Medulla oblongata (tissue), 1 donor: ENCODE measurements at regions not wholly inside any gene's neighbourhood (a gene's known extent, or its start where the extent isn't known, plus 50 kb on each side); places are given as distances from the start of the nearest gene placed in this dataset.

Experiments
- DNase-seq: peaks from one replicate; pipeline ENCODE4 v3.0.0-alpha.2; 2015; ENCODE audit errors: extremely low spot score

DNA sequence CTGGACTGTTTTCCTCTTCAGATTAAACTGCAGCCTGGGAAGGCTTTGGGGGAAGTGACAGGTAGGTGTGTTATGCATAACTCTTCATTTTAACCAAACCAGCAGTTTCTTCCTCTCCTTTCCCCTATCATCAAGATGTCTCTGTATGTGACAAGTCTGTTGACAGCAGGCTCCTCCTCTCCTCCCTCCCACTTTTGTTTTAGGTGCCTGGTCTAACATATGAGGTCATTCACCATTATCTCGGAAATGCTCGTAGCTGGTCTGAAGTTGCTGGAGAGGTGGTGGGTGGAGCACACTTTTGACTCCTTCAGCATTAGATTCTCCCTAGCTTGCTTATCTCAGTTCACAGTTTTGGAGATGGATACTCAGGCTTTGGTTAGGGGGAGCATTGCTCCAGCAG, 571.0 kb upstream of the EEF2KMT start:
- DNase-seq: no peak

DNA sequence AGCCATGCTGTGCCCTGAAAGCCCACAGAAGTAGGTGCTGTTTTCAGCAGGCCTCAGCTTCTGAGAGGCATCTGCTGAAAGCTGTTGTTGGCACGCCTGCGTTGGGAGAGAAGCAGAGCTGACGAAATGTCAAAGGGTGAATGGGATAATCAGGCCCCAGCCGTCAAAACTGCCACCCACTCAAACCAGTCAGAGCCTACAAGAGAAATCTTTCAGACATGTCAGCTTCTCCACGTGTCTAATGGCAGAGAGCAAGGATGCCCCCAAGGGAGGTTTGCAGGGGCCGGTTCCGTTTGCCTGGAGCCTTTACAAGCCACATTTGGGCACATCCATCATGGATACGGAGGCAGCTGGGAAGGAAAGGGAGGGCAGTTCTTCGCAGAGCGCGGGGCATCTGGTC, 568.2 kb upstream of the EEF2KMT start:
- no peak for DNase-seq

DNA sequence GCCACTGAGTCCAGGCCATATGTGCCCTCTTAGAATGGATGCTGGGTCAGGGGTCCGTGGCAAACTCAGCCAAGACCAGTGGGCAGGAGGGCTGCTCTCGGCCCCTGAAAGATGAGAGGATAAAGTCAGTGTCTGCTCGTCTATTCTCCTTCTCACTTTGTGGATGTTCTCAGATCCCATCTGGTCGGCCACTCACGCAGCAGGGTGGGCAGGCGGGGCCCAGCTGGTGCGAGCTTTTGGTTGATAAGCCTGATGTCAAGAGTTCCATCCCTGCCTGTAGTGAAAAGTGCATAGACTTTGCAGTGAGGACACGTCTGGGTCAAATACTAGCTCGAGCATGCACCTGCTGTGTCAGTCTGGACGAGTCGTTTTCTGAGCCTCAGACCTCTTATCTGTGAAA, 556.2 kb upstream of the EEF2KMT start:
- no peak for DNase-seq

DNA sequence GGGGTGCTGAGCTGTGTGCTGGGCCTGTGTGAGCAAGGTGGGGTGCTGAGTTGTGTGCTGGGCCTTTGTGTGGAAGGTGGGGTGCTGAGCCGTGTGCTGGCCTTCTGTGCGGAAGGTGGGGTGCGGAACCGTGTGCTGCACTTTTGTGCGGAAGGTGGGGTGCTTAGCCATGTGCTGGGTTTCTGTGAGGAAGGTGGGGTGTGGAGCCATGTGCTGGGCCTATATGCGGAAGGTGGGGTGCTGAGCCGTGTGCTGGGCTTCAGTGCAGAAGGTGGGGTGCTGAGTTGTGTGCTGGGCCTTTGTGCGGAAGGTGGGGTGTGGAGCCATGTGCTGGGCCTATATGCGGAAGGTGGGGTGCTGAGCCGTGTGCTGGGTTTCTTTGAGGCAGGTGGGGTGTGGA, 555.4 kb upstream of the EEF2KMT start:
- no peak for DNase-seq

DNA sequence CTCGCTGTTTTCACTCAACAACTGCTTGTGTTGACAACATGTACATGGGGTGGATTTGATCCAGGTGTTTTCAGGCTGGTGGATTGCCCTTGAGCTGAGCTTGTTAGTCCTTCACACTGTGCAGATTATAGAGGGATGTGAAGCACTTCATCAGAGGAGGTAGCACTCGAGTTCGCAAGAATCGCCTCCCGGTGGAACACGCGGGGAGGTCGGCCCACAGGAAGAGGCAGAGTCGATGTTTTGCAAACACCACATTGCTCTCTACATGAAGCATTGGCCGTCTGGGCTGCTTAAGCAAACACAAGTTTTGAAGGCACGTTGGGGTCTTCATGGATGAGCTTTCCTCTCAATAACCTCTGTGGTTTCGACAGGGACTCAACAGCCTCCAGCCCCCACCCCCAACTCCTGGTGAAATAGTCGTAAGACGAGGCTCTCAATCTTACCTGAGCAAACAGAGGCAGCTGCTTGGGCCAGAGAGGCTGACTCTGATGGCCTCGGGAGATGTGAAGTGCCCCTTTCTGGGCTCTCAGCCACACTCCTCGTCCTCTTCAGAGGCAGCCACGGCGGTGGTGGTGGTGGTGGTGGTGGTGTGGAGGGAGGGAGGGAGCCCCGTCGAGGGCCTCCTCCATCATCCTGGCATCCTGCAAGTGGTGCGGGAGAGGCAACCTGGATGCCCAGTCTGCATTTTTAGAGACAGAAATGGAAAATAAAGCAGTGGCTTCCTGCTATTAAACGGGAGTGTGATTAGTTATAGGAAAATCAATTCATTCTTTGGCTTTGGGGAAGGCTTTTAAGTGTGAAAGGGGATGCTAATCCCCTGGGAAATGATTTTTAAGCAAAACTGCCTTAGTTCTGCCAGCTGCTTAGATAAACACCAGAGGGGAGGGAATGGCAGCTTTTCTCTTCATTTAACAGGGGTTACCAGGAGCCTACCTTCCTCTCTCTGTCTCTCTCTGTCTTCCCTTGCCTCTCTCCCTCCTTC, 552.5 kb upstream of the EEF2KMT start:
- DNase-seq: no peak

DNA sequence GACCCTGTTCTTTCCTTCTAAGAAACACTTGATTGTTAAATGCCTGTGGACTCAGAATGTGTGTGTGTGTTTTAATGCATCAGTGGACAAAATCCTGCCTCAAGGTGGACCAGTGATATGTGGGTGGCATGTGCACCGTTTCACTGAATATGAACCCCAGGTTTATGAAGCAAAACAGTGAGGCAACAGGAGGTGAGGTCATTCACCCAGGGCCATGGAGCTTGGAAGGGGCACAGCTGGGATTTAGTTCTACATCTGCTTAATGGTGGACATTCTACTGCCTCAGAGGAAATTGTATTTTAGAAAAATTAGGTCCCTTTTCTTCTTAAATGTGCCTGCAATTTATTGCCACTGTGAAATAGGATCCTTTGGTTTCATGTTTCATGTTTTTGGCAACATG, 549.5 kb upstream of the EEF2KMT start:
- no peak for DNase-seq

DNA sequence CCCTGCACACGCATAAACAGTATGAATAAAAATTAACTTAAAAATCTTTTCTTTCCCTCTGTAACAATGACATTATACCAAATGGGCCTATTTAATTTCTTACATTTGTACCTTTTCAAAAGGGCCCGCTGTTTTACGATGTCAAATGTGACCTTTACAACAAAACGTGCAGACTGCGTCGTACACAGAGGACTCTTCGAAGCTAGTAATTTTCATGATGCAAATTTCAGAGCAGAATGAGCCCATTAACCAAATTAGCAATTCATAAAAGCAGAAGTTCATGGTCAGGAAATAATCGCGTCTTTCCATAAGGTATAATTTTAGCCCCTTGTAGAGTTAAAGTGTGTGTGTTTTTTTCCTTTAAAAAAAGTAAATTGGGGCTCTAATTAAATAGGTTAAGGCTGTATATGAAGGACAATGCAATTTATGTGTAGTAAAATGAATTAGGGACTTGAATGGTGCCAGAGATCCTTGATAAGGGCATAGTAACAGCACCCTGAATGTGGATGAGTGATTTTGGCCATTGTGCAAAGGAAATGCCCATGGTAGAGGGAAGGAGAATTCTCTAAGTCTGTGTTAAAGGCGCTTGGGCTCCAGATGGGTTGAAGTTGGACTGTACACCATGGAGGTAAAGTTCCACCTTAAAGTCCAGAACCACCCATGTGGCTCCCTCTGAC, 546.4 kb upstream of the EEF2KMT start:
- no peak for DNase-seq

DNA sequence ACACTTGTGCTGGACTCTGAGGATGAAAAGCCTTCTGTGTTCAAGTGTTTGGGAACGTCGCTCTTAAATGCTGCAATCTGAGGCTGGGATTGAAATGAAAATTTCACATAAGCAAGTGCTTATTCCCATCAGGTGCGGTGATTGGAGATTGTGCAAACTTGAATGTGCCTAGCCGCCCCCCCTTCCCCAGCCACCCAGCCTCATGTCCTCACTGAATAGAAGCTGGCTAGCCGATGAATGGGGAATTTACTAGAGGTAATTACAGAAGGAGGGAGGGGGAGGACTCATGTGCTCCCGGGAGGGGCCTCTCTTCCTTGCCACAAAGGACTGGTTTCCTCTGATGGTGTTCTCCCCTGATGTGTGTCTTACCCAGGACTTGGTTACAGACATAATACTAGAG, 544.8 kb upstream of the EEF2KMT start:
- DNase-seq: no peak

DNA sequence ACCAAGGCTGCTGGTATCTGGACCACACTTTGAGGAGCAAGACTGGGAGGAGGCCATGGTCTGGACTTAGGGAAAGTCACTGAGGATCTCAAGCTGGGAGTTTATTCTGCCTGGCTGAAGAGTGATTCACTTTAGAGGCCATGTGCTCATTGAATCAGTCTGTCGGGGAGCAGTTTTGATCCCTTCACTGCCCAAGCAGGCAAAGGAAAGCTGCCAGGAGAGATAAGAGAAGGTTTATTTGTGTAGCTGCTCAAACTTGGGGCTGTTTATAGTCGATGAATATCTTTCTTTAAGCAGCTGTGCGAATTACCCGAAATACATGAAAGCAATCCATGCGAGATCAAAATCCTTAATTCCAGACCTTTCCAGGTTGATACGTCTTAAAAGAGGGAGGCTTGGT, 544.4 kb upstream of the EEF2KMT start:
- DNase-seq: no peak

DNA sequence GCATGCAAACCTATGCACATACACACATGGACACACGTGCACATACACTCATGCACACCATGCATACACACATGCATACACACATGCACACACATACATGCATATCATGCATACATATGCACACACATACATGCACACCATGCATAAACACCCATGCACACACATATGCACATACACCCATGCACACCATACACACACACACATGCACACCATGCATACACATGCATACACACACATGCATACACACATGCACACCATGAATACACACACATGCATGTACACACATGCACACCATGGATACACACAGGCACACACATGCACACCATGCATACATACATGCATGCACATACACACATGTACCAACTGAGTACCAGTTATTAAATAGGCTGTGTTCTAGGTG, 543.3 kb upstream of the EEF2KMT start:
- DNase-seq: no peak

DNA sequence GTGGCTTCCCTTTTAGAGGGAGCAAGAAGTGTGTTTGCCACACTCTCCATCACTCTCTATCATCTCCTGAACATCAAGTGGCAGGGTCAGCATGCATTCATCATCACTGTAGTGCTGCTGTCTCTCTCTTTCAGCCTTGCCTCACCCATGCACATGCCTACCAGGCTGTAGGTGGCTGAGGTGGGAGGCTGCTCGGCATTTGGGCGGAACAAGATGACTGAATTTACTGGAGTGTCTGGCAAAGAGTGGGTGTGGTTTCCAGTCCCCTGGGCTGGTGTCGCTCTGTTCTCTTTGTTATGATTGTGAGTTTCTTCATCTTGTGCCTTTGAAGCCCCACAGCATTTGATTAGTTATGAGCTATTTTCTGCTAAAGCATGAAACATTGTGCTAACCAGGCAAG, 541.9 kb upstream of the EEF2KMT start:
- DNase-seq: no peak

DNA sequence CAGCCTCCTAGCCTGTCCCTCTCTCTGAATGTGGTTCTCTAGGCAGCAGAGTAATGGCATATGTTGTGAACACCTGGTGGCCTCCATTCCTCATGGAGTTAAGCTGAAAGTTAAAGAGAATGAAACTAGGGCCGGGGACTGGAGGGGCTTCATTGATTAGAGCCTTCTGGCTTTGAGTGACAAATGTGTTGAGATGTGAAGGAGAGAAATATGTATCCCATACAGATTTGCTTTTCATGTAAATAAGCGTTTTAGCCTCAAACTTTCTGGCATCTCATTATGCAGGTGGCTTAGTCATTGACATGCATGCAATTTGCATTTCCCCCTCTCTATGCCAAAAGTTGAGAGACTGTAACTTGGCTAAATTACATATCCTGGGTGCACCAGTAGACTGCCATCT, 537.7 kb upstream of the EEF2KMT start:
- DNase-seq: no peak

DNA sequence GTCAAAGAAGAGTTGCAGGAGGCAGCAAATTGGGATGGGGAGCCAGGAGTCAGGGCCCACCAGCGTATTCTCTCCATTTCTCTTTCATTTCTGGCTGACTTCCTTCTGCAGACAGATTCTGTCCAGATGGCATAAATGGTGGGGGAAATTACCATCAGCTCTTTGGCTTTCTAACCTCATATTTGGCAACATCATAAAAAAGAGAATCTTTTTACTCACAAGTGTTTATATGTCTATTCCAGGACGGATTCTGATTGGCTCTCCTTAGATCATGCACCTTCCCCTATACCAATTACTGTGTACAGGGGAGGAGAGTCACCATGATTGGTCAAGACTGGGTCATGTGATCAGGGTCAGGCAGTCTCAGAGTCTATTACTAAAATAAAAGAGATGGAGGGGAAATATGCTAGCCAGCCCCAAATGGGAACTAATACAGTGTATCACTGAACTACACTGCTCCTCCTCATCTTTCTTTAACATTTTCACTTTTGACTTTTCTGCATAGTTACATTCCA, 537.1 kb upstream of the EEF2KMT start:
- no peak for DNase-seq

DNA sequence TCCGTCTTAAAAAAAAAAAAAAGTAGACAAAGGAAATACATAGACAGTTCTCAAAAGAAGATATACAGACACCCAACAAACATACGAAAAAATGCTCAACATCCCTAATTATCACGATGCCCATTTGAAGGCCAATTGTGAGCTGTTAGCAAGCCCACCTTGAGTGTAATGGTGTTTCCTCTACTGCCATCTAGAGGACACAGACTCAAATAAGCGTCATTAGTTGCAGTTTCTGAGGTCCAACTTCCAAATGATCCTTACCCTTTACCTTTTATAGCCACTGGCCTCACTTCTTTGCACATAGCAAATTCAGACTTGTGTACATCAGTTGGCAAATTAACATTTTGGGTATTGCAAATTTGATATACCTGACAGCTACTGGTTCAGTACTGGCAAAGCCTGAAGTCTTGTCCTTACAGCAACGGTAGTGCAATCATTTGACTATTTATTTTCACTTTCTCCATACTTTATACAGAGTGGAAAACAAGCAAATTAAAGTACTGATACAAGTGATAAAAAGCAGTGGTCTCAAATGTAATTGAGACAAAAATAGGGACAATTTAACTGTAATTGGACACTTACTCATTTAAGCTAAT, 536.3 kb upstream of the EEF2KMT start:
- DNase-seq: peak; percentile 34

DNA sequence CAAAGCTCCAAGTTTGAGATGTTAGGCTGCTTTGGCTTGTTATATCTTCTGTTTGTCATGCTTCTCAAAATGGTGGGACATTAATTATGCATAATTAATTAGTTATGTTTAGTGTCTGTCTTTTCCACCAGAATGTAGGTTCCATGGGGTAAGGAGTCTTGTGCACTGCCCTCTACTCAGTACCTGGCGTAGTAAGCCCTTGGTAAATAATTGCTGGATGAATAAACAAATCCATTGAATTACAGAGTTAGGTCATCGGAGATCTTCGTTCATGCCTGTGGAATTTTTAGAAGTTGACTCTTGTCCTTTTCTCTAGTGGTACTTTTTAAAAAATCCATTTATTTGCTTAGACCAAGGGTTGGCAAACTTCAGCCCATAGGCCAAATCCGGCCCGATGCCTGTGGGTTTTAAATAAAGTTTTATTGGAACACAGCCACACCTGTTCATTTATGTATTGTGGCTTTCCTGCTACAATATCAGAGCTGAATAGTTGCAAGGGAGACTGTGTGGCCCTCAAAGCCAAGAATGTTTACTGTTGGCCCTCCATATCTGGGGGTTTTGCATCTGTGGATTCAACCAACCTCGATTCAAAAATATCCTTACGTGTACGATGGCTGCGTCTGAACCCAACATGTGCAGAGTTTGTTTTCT, 524.8 kb upstream of the EEF2KMT start:
- DNase-seq: no peak

DNA sequence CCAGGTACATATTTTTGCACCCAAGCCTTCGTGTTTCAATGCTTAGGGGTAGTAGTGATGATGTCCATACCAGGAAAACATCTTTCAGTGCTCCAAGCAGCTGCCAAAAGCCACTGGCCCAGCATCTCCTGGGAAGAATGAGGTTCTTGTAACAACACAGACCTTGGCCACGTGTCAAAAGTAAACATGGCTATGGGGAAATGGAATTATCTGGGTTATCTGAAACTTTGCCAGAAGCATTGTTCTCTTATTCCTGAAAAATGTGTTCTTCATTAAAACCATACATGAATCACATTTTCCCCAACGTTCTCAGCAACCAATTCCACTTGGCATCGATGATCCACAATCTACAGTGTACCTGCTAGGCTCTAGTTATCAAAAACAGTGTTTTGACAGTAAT, 524.2 kb upstream of the EEF2KMT start:
- no peak for DNase-seq

DNA sequence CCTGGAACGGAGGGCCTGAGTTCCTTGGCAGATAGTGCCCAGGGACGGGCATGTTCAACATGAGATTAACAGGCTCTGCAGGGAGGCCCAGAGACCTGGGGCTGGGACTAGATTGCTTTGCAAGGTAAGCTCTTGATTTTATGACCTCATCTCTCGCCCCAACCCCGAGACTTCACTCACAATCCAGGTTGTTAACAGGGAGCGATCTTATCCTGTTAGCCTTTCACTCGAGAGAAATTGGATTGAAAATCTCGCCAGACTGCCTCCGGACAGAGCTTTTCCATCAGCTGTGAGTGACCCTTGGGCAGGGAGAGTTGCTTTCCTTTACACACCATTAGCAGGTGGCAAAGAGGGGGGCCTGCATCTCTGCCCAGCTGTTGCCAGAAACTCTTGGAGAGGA, 521.7 kb upstream of the EEF2KMT start:
- no peak for DNase-seq

DNA sequence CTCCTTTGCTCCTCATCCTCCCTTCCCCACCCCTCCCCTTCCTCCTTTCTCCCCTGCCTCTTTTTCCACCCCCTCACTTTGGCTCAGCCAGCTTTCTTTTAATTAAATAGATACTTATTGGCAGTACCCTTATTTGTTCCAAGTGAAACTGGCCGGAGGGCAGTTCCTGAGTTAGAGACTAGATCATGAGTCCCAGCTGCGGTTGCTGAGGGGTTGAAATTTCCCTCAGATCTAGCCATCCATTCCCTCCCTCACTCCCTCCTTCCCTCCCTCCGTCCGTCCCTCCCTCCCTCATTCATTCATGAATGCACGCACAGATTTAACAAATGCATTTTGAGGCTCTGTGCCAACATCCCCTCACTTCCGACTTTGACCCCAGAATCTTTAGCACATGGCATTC, 519.2 kb upstream of the EEF2KMT start:
- no peak for DNase-seq

DNA sequence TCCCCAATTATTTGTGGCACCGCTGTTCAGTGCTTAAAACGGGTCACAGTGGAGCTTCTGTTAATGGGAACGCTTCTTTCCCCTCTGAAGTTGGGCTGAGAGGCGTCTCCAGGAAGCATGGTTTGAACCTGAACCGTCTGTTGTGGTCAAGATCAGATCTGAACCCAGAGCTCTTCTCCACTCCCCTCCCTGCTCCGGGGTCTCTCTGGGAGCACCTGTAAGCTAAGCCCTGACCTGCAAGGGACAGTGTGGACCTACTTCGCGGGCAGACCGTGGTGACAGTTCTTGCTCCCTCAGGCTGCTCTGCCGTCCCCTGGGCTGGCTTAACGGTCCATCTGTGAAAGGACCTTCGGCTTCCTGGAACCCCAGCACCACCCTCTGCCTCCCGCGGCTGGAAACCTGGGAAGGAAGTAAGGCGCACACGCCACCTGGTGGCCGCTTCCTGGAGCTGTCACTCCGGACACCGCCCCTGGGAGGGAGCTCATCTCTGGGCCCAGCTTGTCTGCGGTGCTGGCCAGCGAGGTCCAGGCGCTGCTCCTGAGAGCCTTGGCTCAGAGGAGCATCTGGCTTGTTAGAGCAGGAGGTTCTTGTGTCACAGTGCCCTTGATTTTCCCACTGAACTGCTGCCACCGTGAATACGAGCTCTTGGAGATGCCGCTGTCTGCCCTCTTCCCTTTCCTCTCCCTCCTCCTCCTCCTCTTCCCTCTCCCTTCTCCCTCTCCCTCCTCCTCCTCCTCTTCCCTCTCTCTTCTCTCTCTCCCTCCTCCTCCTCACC, 518.5 kb upstream of the EEF2KMT start:
- DNase-seq: peak; percentile 76

DNA sequence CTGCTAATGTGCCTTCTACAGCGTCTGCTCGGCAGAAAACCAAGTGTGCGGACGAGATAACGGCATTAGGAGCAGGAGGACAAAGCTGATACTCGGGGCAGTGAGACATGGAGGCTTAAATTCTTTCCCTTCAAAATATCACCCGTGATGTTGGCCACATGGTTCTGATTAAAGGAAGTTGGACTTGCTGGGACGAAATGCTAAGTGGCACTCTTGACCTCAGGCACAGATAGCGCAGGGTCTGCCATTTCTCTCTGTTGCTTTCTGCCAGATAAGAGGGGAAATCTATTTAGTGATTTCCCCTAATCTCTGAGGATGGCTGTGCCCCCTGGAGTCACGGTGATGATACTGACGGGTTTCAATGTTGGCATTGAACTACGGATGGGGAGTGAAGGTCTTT, 509.6 kb upstream of the EEF2KMT start:
- DNase-seq: no peak

DNA sequence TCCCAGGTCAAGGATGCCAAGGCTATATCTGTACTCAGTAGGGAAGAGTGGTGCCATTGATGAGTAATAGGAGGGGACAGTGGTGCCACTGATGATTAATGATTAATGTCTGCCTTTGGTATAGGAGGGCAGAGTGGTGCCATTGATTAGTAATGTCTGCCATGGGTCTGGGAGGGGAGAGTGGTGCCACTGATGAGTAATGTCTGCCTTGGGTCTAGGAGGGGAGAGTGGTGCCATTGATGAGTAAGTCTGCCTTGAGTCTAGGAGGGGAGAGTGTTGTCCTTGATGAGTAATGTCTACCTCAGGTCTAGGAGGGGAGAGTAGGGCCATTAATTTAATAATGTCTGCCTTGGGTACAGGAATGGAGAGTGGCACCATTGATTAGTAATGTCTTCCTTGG, 507.8 kb upstream of the EEF2KMT start:
- no peak for DNase-seq
